Kidney (tissue), 13 donors: ENCODE measurements at regions not wholly inside any gene's neighbourhood (a gene's known extent, or its start where the extent isn't known, plus 50 kb on each side); places are given as distances from the start of the nearest gene placed in this dataset.

ENCODE experiments used
- DNase-seq, 5 donors: peaks; one replicate each; pipeline ENCODE4 v3.0.0-alpha.2; 2013 to 2020
- FAIRE-seq: peaks from 2 replicates; lab custom pipeline; 2012; peaks lifted over from hg19 to GRCh38; lab: Jason Lieb, UNC
- H3K27ac ChIP-seq, 2 donors: one replicate each; pipeline ENCODE4 v1.7.0; 2013; ENCODE audit warnings: low read depth in 2 of 2, low read length in 2 of 2, inconsistent platforms in 1 of 2
- H3K27me3 ChIP-seq: one replicate; pipeline ENCODE4 v1.7.1; 2013; ENCODE audit warnings: low read length, inconsistent platforms; ENCODE audit not compliant: control insufficient read depth, insufficient read depth
- H3K36me3 ChIP-seq, 3 donors: one replicate each; pipeline versions ENCODE4 v1.7.0 to v1.7.1; 2013; ENCODE audit warnings: low read length in 3 of 3, control low read depth in 1 of 3, inconsistent platforms in 1 of 3; ENCODE audit not compliant: insufficient read depth in 3 of 3, control insufficient read depth in 2 of 3
- H3K4me1 ChIP-seq, 3 donors: one replicate each; pipeline versions ENCODE4 v1.7.0 to v1.7.1; 2013; ENCODE audit warnings: low read length in 3 of 3, inconsistent platforms in 1 of 3, low read depth in 1 of 3; ENCODE audit not compliant: control insufficient read depth in 2 of 3, insufficient read depth in 2 of 3
- H3K4me3 ChIP-seq, 3 donors: one replicate each; pipeline versions ENCODE4 v1.7.0 to v1.8.1; 2013; ENCODE audit warnings: low read length in 3 of 3, control low read depth in 1 of 3, inconsistent platforms in 1 of 3
- H3K9ac ChIP-seq, 3 donors: one replicate each; pipeline versions ENCODE4 v1.7.0 to v1.7.1; 2013; ENCODE audit warnings: low read length in 3 of 3, control low read depth in 1 of 3, inconsistent platforms in 1 of 3
- H3K9me3 ChIP-seq, 3 donors: one replicate each; pipeline versions ENCODE4 v1.7.0 to v1.7.1; 2013; ENCODE audit warnings: low read length in 3 of 3, control low read depth in 1 of 3, inconsistent platforms in 1 of 3; ENCODE audit not compliant: control insufficient read depth in 2 of 3, insufficient read depth in 1 of 3
- intact Hi-C: fragments of 100-400 bp; cut with DNase I; formaldehyde crosslinking; loops from one replicate; pipeline ENCODE4 v1.11.1; 2022
- TF ChIP-seq, protein P1 (sequence below): IDR thresholded peaks from 3 replicates; pipeline ENCODE4 v1.5.1; 2012; ENCODE audit warnings: mild to moderate bottlenecking, moderate library complexity, borderline replicate concordance; ENCODE audit not compliant: insufficient read depth; ENCODE audit errors: extremely low read depth
- donor health status: control.
- donor health status: control.
- donor health status: control.
- donor health status: control.
- donor health status: control.
- donor health status: DM: yes; HTN: yes; CAD: no.
- donor health status: Normal renal cell carcinoma (clear cell type).

GRCh38 chr18:24846138-24846537, 385.7 kb downstream of the HRH4 start:
- Histone ChIP-seq H3K9me3 (no peaks in the 10 kb centered on the region), H3K27ac (no peak overlapping the region), H3K9ac (no peak overlapping the region), H3K4me3 (no peak overlapping the region), H3K27me3 (no peaks in the 10 kb centered on the region), H3K4me1 (no peaks in the 10 kb centered on the region), H3K36me3 (no peaks in the 10 kb centered on the region)
- intact Hi-C loops: no loop called here
- DNase-seq (no peak), FAIRE-seq (no peak)
- TF ChIP-seq, protein P1, sequence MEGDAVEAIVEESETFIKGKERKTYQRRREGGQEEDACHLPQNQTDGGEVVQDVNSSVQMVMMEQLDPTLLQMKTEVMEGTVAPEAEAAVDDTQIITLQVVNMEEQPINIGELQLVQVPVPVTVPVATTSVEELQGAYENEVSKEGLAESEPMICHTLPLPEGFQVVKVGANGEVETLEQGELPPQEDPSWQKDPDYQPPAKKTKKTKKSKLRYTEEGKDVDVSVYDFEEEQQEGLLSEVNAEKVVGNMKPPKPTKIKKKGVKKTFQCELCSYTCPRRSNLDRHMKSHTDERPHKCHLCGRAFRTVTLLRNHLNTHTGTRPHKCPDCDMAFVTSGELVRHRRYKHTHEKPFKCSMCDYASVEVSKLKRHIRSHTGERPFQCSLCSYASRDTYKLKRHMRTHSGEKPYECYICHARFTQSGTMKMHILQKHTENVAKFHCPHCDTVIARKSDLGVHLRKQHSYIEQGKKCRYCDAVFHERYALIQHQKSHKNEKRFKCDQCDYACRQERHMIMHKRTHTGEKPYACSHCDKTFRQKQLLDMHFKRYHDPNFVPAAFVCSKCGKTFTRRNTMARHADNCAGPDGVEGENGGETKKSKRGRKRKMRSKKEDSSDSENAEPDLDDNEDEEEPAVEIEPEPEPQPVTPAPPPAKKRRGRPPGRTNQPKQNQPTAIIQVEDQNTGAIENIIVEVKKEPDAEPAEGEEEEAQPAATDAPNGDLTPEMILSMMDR: no peak

- no peak overlapping the region for H3K9ac ChIP-seq
- DNase-seq (no peak), FAIRE-seq (no peak)
- no peaks in the 10 kb centered on the region for H3K9me3 ChIP-seq
- intact Hi-C loops: no loop called here
- no peaks in the 10 kb centered on the region for H3K36me3 ChIP-seq
- H3K27ac ChIP-seq: no peak overlapping the region
- H3K4me3 ChIP-seq: no peak overlapping the region
- no peaks in the 10 kb centered on the region for H3K4me1 ChIP-seq
- no peaks in the 10 kb centered on the region for H3K27me3 ChIP-seq
- TF ChIP-seq, protein P1: no peak
Measured at GRCh38 chr18:24850532-24850931, 390.1 kb downstream of the HRH4 start.

GRCh38 chr18:24853076-24853475, 392.6 kb downstream of the HRH4 start:
- no peaks in the 10 kb centered on the region for H3K36me3 ChIP-seq
- H3K4me3 ChIP-seq: no peak overlapping the region
- intact Hi-C loops: no loop called here
- no peak overlapping the region for H3K27ac ChIP-seq
- no peaks in the 10 kb centered on the region for H3K4me1 ChIP-seq
- H3K9me3 ChIP-seq: no peaks in the 10 kb centered on the region
- no peak overlapping the region for H3K9ac ChIP-seq
- DNase-seq (no peak), FAIRE-seq (no peak)
- TF ChIP-seq, protein P1: no peak
- no peaks in the 10 kb centered on the region for H3K27me3 ChIP-seq
